Activated CD4-positive, alpha-beta T cell treated with anti-CD3 and anti-CD28 coated beads, Interleukin-2, amount 50 U/mL, for 24 hours (primary cell): ENCODE measurements at regions not wholly inside any gene's neighbourhood (a gene's known extent, or its start where the extent isn't known, plus 50 kb on each side); places are given as distances from the start of the nearest gene placed in this dataset.

Experiments
- DNase-seq, 2 donors: peaks; one replicate each; pipeline ENCODE4 v3.0.0-alpha.2; 2020; ENCODE audit warnings: low read depth in 1 of 2, low spot score in 1 of 2

DNA sequence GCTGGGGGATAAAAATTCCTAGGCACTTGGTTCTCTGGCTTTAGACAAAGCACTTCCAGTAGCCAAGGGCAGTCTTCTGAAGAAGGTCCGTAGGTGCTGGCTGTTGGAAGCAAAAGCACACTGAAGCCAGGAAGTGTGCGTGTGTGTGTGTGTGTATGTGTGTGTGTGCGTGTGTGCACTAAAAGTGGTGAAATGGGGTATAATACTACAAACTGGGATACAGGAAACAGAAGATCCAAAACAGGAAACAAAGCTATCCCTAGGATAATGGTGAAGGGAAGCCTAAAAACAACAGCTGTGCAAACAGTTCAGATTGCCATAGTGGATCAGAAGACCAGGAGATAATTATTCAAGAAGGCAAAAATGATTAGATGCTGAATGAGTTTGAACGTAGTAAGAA is 103.4 kb downstream of the IL20RB start:
- DNase-seq: no peak

DNA sequence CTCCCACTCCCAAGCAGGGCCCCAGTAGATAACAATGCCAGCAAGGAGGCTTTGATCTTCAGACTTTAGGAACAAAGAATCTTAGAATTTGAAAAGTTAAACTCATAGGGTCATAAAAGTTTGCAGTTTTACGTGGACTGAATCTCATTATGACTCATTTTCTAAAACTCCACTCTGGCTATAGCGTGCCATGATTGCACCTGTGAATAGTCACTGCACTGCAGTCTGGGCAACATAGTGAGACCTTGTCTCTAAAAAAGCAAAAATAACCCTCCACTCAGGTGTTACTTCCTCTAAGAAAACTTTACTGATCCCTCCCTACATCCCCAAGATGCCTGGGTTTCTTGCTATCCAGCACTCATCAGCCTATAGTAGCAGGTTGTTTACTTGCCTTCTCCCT is 104.5 kb downstream of the IL20RB start:
- no peak for DNase-seq

DNA sequence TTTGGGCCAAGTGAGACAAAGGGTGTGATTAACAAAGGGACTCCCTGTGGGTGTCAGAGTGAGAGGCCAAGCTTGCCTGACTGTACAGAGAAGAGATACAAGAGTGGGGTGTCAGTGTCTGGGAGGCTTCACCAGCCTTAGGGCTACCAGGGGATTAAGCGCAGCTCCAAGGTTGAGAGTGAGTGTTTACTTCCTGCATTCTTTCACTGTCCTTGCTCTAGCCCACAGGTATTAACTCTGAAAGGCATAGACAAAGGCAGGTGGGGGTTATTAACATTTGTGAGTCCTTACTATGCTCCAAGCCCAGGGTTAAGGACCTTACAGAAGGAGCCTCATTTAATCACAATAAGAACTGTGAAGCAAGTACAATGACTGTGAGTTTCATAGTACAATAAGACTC is 107.6 kb downstream of the IL20RB start:
- no peak for DNase-seq

DNA sequence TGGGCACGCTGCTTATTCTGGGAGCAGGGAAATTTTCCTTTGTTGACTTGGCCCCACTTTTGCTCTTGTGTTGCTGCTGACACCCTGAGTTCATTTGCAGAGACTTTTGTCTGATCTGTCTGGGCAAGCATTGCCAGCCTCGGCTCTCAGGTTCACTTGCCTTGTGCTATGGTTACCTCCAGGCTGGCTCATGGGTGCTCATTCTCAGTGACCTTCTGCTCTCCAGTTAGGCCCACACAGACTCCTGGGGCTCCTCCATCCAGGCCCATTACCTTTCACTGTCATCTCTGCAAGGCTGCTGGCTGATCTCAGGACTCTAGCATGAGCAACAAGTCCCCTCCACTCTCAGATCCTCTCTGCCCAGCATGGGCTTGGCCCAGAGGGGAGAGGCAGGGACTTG is 108.3 kb downstream of the IL20RB start:
- no peak for DNase-seq

DNA sequence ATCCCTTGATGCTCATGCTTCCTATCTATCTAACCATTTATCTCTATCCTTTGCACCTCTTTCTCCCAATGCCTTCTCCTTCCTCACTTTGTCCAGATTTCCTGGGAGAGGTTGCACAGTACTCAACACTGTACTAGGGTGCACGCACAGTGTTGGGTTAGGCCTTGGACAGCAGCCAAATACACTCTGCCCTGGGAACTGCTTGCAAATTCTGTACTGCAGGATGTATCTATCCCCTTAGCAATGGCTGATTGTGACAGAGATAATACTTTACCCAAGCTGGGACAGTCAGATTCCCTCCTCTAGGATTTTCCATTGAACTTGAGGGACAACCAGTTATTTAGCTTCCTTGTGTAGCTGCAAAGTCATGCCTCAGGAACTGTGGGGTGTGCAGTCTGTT is 113.3 kb downstream of the IL20RB start:
- no peak for DNase-seq

DNA sequence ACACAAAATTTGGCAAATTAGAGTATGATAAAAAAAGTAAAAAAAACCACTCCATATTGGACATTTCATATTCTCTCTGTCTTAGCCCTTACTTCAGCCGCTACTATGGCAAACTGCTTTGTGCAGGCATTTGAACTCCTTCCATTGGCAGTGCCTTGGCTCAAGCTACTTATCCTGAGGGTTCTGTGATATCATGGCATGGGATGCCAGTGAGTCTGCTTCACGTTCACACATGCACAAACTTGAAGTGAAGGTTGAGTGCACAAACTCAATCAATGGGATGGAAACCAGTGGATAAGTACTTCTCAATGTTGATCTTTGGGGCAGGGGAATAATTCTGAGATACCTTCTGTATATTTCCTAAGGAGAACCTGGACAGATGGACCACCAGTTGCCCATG is 117.2 kb downstream of the IL20RB start:
- no peak for DNase-seq

DNA sequence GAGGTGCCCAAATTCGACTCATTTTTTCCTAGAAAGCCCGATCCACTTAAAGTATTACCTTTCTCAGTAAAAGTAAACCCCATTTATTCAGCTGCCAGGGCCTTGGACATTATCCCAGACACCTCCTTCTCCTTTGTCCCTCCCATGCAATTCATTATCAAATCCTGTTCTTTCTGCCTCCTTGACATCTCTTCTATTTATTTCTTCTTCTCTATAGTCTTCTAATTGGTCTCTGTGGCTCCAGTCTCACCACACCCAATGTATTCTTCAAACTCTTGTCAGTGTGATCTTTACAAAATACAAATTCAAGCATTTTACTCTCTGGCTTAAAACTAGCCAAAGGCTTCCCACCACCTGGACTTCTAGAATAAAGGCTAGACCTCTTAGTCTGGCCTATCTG is 120.3 kb downstream of the IL20RB start:
- no peak for DNase-seq

DNA sequence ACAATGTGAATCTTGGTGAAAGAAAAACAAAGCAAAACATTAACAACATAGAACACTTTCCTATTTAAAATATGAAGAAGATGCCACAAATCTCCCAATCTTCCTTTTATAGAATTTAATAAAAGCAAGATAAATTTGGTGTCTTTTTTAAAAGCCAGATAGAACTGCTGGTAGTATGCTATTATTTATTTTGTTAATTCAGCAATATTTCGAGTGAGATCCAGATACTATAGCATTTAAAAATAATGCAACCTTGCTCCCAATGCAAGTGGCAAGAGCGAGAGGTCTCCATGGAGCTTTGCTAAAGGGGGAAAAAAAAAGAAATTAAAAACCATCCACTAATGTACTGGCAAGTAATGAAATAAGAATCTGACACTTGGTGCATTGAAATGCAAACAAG is 121.8 kb downstream of the IL20RB start:
- DNase-seq: no peak

DNA sequence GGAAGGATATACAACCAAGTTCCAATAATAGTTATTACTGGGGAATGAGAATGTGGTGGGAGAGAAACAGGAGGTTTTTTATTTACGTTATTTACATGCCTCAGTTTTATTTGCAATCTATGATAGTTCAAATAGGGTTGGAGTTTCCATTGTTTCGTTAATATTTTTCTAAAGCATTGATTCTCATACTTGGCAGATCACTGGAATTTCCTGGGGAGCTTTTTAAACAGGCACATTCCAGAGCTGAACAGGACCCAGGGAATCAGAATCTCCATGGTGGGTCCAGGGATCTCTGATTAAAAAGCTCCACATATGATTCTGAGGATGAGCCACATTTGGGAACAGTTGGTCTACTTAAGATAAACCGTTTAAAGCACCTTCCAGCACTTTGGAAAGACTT is 123.9 kb downstream of the IL20RB start:
- no peak for DNase-seq

DNA sequence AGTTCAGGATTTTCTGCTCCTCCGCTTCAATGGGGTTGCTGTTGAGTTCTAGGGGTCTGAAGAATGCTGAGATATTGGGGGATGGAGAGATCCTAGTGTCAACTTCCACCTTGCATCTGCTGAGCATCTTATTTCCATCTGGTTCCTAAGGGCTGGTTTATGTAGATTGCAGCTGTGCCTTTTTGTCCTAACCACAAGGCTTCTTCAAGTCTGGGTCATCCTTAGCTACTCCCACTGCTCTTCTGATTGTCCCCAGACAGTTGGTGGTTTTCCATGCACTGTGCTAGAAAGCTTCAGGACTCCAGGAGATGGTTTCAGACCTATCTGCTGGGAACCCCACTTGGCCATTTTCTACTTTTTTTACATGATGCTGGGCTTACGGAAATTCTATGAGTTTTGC is 125.0 kb downstream of the IL20RB start:
- DNase-seq: no peak

DNA sequence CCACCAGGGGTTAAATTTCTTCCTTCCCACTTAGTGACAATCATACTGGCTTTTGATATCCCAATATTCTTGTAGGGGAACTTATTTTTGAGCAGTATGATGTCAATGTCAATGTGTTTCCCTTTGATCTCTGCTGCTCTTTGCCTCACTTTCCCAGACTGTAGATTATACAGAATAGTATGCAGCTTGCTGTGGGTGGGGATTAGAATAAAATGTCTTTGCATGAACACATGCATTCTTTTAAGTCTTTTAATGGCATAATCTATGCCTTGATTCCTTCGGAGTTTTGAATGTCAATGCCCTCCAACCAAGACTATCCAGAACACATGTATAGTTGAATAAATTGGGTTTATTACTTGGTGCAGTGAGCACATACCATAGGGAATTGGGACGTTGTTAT is 125.5 kb downstream of the IL20RB start:
- DNase-seq: no peak

DNA sequence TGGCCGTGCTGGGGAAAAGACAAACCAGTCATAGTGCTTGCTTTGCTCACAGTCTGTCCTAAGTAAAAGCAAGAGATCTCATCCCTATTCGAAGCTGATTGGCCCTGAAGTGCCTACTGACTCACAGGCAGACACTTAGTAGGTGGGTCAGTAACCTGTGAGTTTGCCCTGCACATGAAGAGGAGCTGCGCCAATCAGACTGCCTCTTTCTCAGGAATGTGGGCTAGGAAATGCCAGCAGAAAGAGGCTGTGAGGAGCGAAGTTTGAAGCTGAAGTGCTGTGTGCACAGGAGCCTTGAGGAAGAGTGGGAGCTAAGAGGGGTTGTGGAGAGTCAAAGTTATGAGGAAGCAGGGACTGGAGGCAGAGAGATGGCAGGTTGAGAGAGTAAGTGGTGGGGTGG is 126.8 kb downstream of the IL20RB start:
- no peak for DNase-seq

DNA sequence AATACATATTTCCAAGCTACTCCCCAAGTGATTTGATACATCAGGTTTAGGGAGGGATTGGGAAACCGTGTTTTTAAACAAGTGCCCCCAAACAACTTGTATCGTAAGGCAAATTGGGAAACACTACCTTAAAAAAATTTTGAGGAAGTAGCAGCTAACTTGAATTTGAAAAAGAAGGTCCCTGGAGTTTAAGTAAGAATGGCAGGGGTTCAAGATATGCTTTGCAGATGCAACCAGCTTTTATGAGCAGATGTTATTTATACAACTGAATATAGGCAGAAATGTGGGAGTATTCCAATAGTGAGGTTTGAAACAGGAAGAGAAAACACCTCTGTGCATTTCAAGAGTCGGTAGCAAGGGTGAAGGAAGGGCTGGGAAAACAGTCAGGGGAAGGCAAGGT is 139.6 kb downstream of the IL20RB start:
- DNase-seq: no peak

DNA sequence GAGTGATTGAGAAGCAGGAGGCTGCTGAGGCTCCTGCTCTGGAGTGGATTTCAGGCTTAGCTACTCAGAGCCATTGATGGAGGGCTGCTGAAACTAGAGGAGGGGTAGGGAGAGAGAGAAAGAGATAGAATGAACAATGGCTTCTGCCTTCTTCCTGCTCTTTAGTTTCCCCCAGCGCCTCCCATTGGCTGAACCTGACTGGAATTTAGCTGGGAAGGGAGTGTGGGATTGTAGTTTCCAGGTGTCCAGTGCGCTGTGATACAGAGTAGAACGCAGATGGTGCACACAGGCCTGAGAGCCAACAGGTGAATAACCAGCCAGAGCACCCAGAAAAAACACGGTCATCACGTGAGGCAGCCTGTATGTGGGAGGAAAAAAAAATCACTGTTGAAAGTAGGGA is 140.1 kb downstream of the IL20RB start:
- DNase-seq: no peak

DNA sequence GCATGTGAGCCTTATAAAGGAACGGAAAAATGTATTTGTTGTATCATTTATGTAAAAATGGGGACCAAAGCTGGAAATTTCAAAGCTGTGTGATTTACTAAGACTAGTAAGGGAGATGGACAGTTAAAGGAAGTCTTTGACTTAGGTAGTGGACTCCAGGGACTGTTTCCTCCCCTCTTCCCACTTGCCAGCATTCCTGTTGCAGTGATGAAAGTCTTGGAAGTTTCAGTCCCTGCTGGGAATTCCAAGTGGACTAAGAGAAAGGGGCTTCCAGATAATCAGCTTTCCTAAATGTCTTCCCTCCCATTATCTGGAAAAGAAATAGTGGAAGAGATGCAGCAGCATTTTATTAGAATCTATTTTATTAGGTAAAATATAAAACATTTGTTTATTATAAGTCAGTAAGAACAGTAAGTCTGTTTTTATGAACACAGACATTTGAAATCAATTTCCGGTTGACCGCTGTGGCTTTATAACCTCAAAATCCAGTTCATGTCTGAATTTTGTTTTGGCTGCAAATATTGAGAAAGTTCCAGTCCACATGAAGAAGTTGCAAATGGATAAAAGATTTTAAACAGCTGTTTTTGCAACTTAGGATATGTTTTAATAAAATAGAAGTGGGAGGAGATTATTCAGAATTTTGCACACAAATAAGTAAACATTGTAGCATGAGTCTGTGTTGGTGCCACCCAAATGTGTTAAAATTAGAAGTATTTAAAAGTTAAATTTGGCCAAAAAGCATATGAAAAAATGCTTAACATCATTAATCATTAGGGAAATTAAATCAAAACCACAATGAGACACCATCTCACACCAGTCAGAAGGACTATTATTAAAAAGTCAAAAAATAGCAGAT is 141.8 kb downstream of the IL20RB start:
- no peak for DNase-seq

DNA sequence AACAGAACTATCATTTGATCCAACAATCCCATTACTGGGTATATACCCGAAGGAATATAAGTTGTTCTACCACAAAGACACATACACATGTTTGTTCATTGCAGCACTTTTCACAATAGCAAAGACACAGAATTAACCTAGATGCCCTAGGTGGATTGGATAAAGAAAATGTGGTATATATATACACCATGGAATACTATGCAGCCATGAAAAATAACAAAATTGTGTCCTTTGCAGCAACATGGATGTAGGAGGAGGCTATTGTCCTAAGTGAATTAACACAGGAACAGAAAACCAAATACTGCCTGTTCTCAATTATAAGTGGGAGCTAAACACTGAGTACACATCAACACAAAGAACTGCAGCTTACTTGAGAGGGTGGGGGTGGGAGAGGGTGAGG is 142.5 kb downstream of the IL20RB start:
- no peak for DNase-seq

DNA sequence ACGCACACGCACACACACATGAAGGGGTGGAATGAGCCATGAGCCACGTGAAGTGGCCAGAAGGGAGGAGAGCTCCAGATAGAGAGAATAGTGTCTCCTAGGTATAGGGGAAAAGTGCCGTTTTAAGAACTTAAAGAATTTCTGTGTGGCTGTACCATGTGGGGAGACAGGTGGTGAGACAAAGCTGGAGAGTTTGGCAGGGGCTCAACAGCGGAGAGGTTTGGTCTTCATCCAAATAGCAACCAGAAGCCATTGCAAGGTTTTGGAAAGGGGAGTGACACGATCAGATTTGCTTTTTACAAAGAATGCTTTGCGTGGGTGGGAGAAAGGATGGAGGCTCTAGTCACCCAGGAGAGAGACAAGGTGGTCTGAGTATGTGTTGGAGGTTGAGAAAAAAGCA is 146.0 kb downstream of the IL20RB start:
- no peak for DNase-seq

DNA sequence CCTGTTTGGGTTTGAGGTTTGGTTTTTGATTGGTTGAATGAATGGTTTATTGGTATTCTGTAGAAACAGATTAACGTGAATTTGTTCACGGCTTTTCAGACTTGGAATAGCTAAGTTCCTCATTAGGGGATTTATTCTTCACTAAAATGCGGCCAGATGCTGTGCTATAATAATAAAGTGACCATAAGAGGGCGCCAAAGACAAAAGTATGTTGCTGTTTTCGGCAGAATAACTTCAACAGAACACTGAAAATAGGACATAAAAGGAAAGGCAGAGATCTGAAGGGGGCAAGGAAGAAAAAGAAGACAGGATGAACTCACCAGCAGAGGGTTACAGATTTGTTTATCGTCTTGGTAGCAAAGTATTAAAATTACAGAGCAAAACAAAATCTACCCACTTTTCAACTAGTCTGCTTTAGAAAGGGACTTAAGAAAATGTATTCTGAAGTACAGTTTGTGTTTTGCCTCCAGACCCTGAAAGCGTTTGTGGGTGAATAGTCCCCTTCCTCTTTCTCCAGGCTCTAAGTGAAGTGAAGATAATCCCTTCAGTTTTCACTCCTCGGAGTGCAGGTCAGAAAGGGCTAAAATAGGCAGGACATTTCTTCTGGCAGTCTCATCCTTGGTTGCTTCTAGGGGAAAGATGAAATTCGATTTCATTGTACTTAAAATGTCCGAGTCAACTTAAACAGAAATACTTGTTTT is 147.6 kb downstream of the IL20RB start:
- peak in 1 of 2 donors; percentile 13 for DNase-seq

DNA sequence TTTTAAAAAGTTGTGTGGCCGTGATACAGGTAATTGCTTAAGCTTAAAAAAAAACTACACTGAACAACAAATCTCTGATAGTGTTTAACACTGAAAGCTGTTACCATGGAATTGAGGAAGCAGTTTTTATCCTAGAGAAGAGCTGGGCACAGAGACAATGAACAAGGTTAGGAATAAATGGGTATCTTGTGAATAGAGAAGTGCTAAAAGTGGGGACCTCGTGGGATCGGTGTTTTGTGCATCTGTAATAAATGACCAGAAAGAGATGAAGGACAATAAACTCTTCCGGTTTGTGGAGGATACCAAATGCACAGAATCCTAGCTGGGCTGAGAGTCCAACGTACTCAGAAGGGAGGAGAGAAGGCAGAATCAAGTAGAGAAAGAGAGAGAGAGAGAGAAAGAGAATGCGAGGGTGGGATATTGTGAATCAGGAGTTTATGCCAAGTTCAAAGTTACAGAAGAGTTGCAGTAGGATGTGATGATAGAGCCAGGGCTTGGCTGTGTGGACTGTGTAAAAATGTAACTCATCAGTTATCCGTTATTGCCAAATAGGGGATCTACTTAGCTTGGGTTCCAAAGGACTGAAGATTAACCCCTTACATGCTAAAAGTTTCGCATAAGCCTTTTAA is 148.9 kb downstream of the IL20RB start:
- DNase-seq: no peak

DNA sequence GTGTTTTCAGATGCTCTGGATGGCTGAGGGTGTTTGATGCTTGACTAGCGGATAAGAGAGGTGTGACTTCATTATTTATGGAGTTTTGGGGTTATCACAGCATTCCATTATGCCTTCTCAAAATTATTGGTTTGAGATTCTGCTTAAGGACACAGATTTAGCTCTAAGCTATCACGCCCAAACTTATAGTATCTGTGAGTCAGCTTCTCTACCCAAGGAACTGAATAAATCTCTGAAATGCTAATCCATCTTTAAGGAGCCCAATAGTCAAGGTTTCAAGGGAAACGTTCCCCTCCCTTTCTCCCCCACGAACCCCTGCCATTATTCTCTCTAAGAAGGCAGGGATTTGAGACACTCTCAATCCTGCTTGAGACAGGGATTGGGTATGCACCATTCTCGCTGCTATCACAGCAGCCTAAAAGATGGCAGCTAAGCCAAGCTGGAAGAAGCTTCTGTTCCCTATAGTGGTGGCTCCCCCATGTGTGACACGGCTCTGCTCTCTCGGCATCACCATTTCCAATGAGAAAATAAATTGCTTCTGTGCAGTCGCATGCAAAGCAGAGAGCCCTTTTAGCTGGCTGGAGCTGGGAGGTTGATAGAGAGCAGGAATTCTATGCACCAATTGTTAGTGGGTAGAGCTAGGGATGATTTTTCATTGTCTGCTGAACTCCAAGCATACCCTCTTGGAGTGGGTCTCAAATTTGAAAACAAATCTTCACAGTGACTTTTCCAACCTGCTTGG is 151.1 kb downstream of the IL20RB start:
- DNase-seq: no peak

DNA sequence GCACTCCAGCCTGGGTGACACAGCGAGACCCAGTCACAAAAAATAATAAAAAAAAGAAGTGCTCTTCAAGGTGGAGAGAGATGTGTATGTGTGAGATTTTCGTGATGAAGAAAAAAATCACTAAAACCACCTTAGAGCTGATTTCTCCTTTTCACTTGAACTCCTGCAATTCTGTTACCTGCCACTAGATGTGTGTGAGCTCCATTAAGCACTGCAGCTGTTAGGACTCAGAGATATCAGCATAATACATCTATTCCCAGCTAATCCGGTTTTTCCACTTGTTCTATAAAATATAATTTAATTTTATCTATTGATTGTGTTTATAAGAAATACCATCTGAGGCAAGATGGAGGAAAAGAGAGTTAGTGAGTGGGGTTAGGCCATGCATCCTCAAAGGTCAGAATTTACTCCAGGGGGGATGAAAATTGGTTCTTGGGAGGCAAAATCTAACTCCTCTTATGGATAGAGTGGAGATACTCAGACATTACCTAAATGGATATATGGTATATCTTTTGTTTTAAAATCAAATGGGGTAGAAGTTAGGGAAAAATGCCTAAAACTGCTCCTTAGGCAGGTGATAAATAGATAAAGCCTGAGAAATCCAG is 152.7 kb downstream of the IL20RB start:
- DNase-seq: no peak
